K562 (cell line): ENCODE measurements at regions not wholly inside any gene's neighbourhood (a gene's known extent, or its start where the extent isn't known, plus 50 kb on each side); places are given as distances from the start of the nearest gene placed in this dataset.

ENCODE experiments used
- ATAC-seq: fragments of 200-7000 bp; cut with Tn5 transposase; 3 replicates; pipeline ENCODE4 v1.9.1; 2020; ENCODE audit warnings: moderate library complexity
- BruUV-seq: library from RNA; stranded (reverse); fragments of 400-500 nt; replicated peaks from 2 replicates; lab custom pipeline; 2021; lab: Mats Ljungman, UMichigan
- CTCF ChIA-PET: fragments of 300-600 bp; formaldehyde crosslinking; extraction: SDS; loops from one replicate; lab custom pipeline; 2021; ENCODE audit warnings: low intra/inter-chr PET ratio; lab: Yijun Ruan, JAX
- POLR2A ChIA-PET: fragments of 300-600, 350-650 bp; sonication (Branson Sonifier 250); formaldehyde crosslinking; extraction: SDS; loops from one replicate; lab custom pipeline; 2021; ENCODE audit warnings: antibody characterized with exemption, inconsistent platforms; lab: Yijun Ruan, JAX
- DNase-seq, 4 experiments: peaks; one replicate each; pipeline versions ENCODE4 v3.0.0 to v3.0.0-alpha.2; 2011 to 2018; ENCODE audit warnings: low spot score in 3 of 4, mixed read lengths in 3 of 4; ENCODE audit errors: extremely low read depth in 1 of 4
- FAIRE-seq: peaks from 2 replicates; lab custom pipeline; 2011; peaks lifted over from hg19 to GRCh38; lab: Jason Lieb, UNC
- H2AFZ ChIP-seq: 2 replicates; pipeline ENCODE4 v1.6.0; 2011; ENCODE audit warnings: low read depth, low read length, control low read depth, inconsistent platforms
- H3K27ac ChIP-seq: fragments of 200-600 bp; 3 replicates; pipeline ENCODE4 v1.8.0; 2011; ENCODE audit warnings: low read depth, mild to moderate bottlenecking, control low read depth, inconsistent platforms, low read length, moderate library complexity, mixed read lengths; ENCODE audit errors: extremely low read depth
- H3K27me3 ChIP-seq, 2 experiments: fragments of 300-600 bp in 1 of 2; 2 replicates in 1 of 2; 3 replicates in 1 of 2; pipeline versions ENCODE4 v1.6.0 to v1.8.0; 2011; ENCODE audit warnings: inconsistent platforms in 2 of 2, low read length in 2 of 2, mild to moderate bottlenecking in 1 of 2, mixed read lengths in 1 of 2, moderate library complexity in 1 of 2; ENCODE audit not compliant: control insufficient read depth in 2 of 2, insufficient read depth in 2 of 2
- H3K36me3 ChIP-seq: fragments of 300-600 bp; 3 replicates; pipeline ENCODE4 v1.8.0; 2011; ENCODE audit warnings: mild to moderate bottlenecking, low read length, inconsistent platforms; ENCODE audit not compliant: control insufficient read depth, insufficient read depth
- H3K4me1 ChIP-seq, 2 experiments: fragments of 200-600 bp in 1 of 2; replicated peaks in 1 of 2; 2 replicates in 1 of 2; 3 replicates in 1 of 2; pipeline versions ENCODE4 v1.5.1 to v1.8.0; 2011; ENCODE audit warnings: inconsistent platforms in 2 of 2, low read length in 2 of 2, mild to moderate bottlenecking in 1 of 2, mixed read lengths in 1 of 2, moderate library complexity in 1 of 2; ENCODE audit not compliant: control insufficient read depth in 2 of 2, insufficient read depth in 2 of 2
- H3K4me2 ChIP-seq: 2 replicates; pipeline ENCODE4 v1.6.1; 2011; ENCODE audit warnings: low read length, control low read depth, inconsistent platforms, mixed read lengths; ENCODE audit not compliant: insufficient read depth
- H3K4me3 ChIP-seq: fragments of 200-600 bp; sonication (generic), shearing (Covaris generic); 2 replicates; pipeline ENCODE4 v1.5.1; 2016; ENCODE audit warnings: control low read depth, inconsistent platforms
- H3K79me2 ChIP-seq: fragments of 200-600 bp; 3 replicates; pipeline ENCODE4 v1.8.0; 2011; ENCODE audit warnings: low read length, inconsistent platforms; ENCODE audit not compliant: control insufficient read depth, insufficient read depth
- H3K9ac ChIP-seq, 2 experiments: 2 replicates each; pipeline versions ENCODE4 v1.6.0 to v1.6.1; 2011; ENCODE audit warnings: low read depth in 2 of 2, low read length in 2 of 2, control low read depth in 1 of 2, inconsistent platforms in 1 of 2, mild to moderate bottlenecking in 1 of 2, mixed read lengths in 1 of 2; ENCODE audit not compliant: insufficient read depth in 1 of 2
- H3K9me1 ChIP-seq: one replicate; pipeline ENCODE4 v1.6.0; 2011; ENCODE audit warnings: inconsistent platforms, mild to moderate bottlenecking, low read length, moderate library complexity; ENCODE audit not compliant: control insufficient read depth, insufficient read depth
- H3K9me3 ChIP-seq: replicated peaks from 2 replicates; pipeline ENCODE4 v1.5.1; 2011; ENCODE audit warnings: low read depth, low read length, inconsistent platforms; ENCODE audit not compliant: control insufficient read depth, insufficient read depth
- H4K20me1 ChIP-seq: replicated peaks from 2 replicates; pipeline ENCODE4 v1.6.1; 2011; ENCODE audit warnings: low read length, inconsistent platforms, mixed read lengths; ENCODE audit not compliant: control insufficient read depth, insufficient read depth
- ARID1B ChIP-seq: fragments of 450-650 bp; IDR thresholded peaks from 2 replicates; pipeline ENCODE4 v1.6.1; 2016; ENCODE audit warnings: antibody characterized with exemption, mild to moderate bottlenecking, inconsistent platforms
- DIDO1 ChIP-seq: fragments of 450-650 bp; IDR thresholded peaks from 2 replicates; pipeline ENCODE4 v1.6.1; 2016; ENCODE audit warnings: low read depth, missing biosample characterization, missing genetic modification characterization
- MAZ ChIP-seq, 2 experiments: fragments of 450-650 bp in 1 of 2; sonication (generic) in 1 of 2; formaldehyde crosslinking; IDR thresholded peaks in 1 of 2; conservative IDR thresholded peaks in 1 of 2; 2 replicates each; pipeline versions ENCODE4 v1.4.0 to v1.5.0; 2020; ENCODE audit warnings: mild to moderate bottlenecking in 1 of 2, missing genetic modification reagents in 1 of 2
- MTA2 ChIP-seq: fragments of 450-650 bp; IDR thresholded peaks from 2 replicates; pipeline ENCODE4 v1.6.1; 2016; ENCODE audit warnings: low read depth
- SMAD3 ChIP-seq: fragments of 450-650 bp; formaldehyde crosslinking; conservative IDR thresholded peaks from 2 replicates; pipeline ENCODE4 v1.4.0; 2020; ENCODE audit warnings: mild to moderate bottlenecking
- SOX6 ChIP-seq: fragments of 450-650 bp; IDR thresholded peaks from 2 replicates; pipeline ENCODE4 v1.6.1; 2014; ENCODE audit warnings: mild to moderate bottlenecking
- TFAM ChIP-seq: fragments of 250-450 bp; sonication (Bioruptor Pico); conservative IDR thresholded peaks from 2 replicates; pipeline ENCODE4 v1.5.0; 2021; ENCODE audit warnings: mild to moderate bottlenecking, moderate library complexity
- ZC3H8 ChIP-seq: fragments of 450-650 bp; IDR thresholded peaks from 2 replicates; pipeline ENCODE4 v1.6.1; 2017
- ZNF436 ChIP-seq: fragments of 250-450, 450-650 bp; sonication (Bioruptor Pico); formaldehyde crosslinking; IDR thresholded peaks from 2 replicates; pipeline ENCODE4 v1.7.0; 2020; ENCODE audit warnings: mild to moderate bottlenecking
- WGBS: fragments of 100-300 bp; shearing (Covaris generic); methylation state at CpG from one replicate; pipeline ENCODE4 v1.1.6; 2016; ENCODE audit warnings: low coverage, mixed read lengths; ENCODE audit not compliant: insufficient coverage; ENCODE audit errors: missing lambda C conversion rate; 5-methylcytosine and 5-hydroxymethylcytosine counted together
- in situ Hi-C: fragments of 300-500 bp; cut with MboI; formaldehyde crosslinking; loops from 4 replicates; pipeline ENCODE4 v1.15.0; 2018; ENCODE audit warnings: inconsistent platforms, mixed read lengths
- intact Hi-C: fragments of 100-400 bp; cut with micrococcal nuclease; formaldehyde crosslinking; loops from 2 replicates; pipeline ENCODE4 v1.14.2; 2022

GRCh38 chr18:72412927-72413326, 131.2 kb downstream of the CBLN2 start:
- Histone ChIP-seq H3K4me3 (no peak overlapping the region), H3K27me3 (no peaks in the 10 kb centered on the region), H3K9ac (no peak overlapping the region), H3K9me1 (no peaks in the 10 kb centered on the region), H2AFZ (no peak overlapping the region), H4K20me1 (no peaks in the 10 kb centered on the region), H3K79me2 (no peaks in the 10 kb centered on the region), H3K4me1 (no peaks in the 10 kb centered on the region), H3K4me2 (no peak overlapping the region), H3K36me3 (no peaks in the 10 kb centered on the region), H3K9me3 (no peaks in the 10 kb centered on the region; the same call in 1 of the 2 replicates)
- no peak for ATAC-seq
- intact Hi-C loops = no loop called here
- no peak for FAIRE-seq
- DNase-seq = no peak
- WGBS = 0% methylated on average over 4 of the region's 5 CpGs
- POLR2A ChIA-PET = no interaction called here
- CTCF ChIA-PET = no interaction called here
- in situ Hi-C loops = no loop called here
- BruUV-seq = no TSS peak
- TF ChIP-seq ZC3H8 (no peak), ARID1B (no peak), SMAD3 (CRISPR knock-in tag) (no peak), MAZ (CRISPR knock-in tag; conservative IDR thresholded peaks at IDR 0.05 in 1 of 2, IDR thresholded peaks at IDR 0.05 in 1 of 2) (no peak), SOX6 (no peak), MTA2 (no peak), DIDO1 (tag) (no peak), TFAM (CRISPR knock-in tag) (no peak), ZNF436 (CRISPR knock-in tag) (no peak)
- TF ChIP-seq, all 486 proteins: peak for 0
- H3K27ac ChIP-seq = no peak overlapping the region
